DND-41 (cell line): ENCODE measurements at regions not wholly inside any gene's neighbourhood (a gene's known extent, or its start where the extent isn't known, plus 50 kb on each side); places are given as distances from the start of the nearest gene placed in this dataset.

ENCODE experiments used
- ATAC-seq: fragments of 200-7000 bp; cut with Tn5 transposase; 3 replicates; pipeline ENCODE4 v1.9.1; 2021; ENCODE audit warnings: low read depth; ENCODE audit not compliant: insufficient read depth
- DNase-seq: peaks from one replicate; pipeline ENCODE4 v3.0.0-alpha.2; 2020
- H2AFZ ChIP-seq: 2 replicates; pipeline ENCODE4 v1.6.0; 2012; ENCODE audit warnings: low read depth, low read length
- H3K27ac ChIP-seq: 2 replicates; pipeline ENCODE4 v1.5.1; 2012; ENCODE audit warnings: low read length, inconsistent platforms
- H3K27me3 ChIP-seq: fragments of 200-600 bp; sonication (generic); 2 replicates; pipeline ENCODE4 v1.6.0; 2012; ENCODE audit warnings: low read length, mild to moderate bottlenecking, inconsistent platforms; ENCODE audit not compliant: insufficient read depth, poor library complexity
- H3K36me3 ChIP-seq: 2 replicates; pipeline ENCODE4 v1.5.1; 2012; ENCODE audit warnings: low read length, inconsistent platforms; ENCODE audit not compliant: insufficient read depth
- H3K4me1 ChIP-seq: 2 replicates; pipeline ENCODE4 v1.5.1; 2012; ENCODE audit warnings: mild to moderate bottlenecking, low read length; ENCODE audit not compliant: insufficient read depth
- H3K4me2 ChIP-seq: 2 replicates; pipeline ENCODE4 v1.6.0; 2012; ENCODE audit warnings: mild to moderate bottlenecking, moderate library complexity, low read length, inconsistent platforms; ENCODE audit not compliant: insufficient read depth
- H3K4me3 ChIP-seq, 2 experiments: fragments of 200-600 bp in 1 of 2; shearing (Covaris generic) in 1 of 2; 2 replicates each; pipeline ENCODE4 v1.5.1; 2012 to 2016; ENCODE audit warnings: inconsistent platforms in 2 of 2, low read length in 2 of 2, mild to moderate bottlenecking in 2 of 2, low read depth in 1 of 2, moderate library complexity in 1 of 2
- H3K79me2 ChIP-seq: 2 replicates; pipeline ENCODE4 v1.6.0; 2012; ENCODE audit warnings: low read length, inconsistent platforms; ENCODE audit not compliant: insufficient read depth
- H3K9ac ChIP-seq: 2 replicates; pipeline ENCODE4 v1.6.0; 2012; ENCODE audit warnings: low read depth, mild to moderate bottlenecking, inconsistent platforms, low read length, moderate library complexity
- H3K9me3 ChIP-seq: 2 replicates; pipeline ENCODE4 v1.5.1; 2012; ENCODE audit warnings: low read length, moderate library complexity, mild to moderate bottlenecking, inconsistent platforms; ENCODE audit not compliant: insufficient read depth, severe bottlenecking
- H4K20me1 ChIP-seq: 2 replicates; pipeline ENCODE4 v1.6.0; 2012; ENCODE audit warnings: low read length; ENCODE audit not compliant: insufficient read depth
- EZH2 ChIP-seq: IDR thresholded peaks from 3 replicates; pipeline ENCODE4 v1.6.1; 2012; ENCODE audit warnings: borderline replicate concordance, low read depth, mild to moderate bottlenecking, moderate library complexity, low read length, inconsistent platforms; ENCODE audit not compliant: severe bottlenecking
- TF ChIP-seq, protein P1 (sequence below): IDR thresholded peaks from 2 replicates; pipeline ENCODE4 v1.5.1; 2012; ENCODE audit warnings: borderline replicate concordance, low read length, moderate library complexity, mild to moderate bottlenecking; ENCODE audit not compliant: poor library complexity, severe bottlenecking; ENCODE audit errors: extremely low read depth

DNA sequence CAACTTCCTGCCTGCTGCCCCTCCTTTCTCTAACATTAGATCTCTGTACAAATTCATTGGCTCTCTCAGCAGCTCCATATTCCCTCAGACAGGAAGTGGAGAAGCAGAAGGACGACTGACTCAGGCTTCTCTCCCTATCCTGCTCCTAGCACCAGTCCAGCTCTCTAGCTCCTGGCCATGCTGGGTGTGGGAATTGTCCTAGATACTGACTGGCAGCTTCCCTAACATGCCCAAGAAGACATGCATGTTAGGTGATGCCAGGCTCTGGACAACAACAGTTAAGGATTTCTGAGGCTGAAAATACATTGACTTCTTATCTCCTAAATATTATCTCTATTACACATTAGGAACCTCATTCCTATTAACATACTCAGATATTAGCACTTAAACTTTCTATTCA lies 292.9 kb downstream of the IKZF2 start:
- Histone ChIP-seq H2AFZ (no peak overlapping the region), H3K27ac (no peak overlapping the region), H3K9ac (no peak overlapping the region), H3K36me3 (peaks cover 2% of the 10 kb centered on the region; the same call in 1 of the 2 replicates), H3K4me2 (no peak overlapping the region), H3K4me3 (no peak overlapping the region), H3K27me3 (no peaks in the 10 kb centered on the region), H4K20me1 (no peaks in the 10 kb centered on the region), H3K9me3 (peaks cover 17% of the 10 kb centered on the region), H3K4me1 (no peaks in the 10 kb centered on the region), H3K79me2 (no peaks in the 10 kb centered on the region)
- ATAC-seq (0 out of 3 replicates have a peak, but pooled peaks have one; percentile 39), DNase-seq (no peak)
- TF ChIP-seq, protein P1, sequence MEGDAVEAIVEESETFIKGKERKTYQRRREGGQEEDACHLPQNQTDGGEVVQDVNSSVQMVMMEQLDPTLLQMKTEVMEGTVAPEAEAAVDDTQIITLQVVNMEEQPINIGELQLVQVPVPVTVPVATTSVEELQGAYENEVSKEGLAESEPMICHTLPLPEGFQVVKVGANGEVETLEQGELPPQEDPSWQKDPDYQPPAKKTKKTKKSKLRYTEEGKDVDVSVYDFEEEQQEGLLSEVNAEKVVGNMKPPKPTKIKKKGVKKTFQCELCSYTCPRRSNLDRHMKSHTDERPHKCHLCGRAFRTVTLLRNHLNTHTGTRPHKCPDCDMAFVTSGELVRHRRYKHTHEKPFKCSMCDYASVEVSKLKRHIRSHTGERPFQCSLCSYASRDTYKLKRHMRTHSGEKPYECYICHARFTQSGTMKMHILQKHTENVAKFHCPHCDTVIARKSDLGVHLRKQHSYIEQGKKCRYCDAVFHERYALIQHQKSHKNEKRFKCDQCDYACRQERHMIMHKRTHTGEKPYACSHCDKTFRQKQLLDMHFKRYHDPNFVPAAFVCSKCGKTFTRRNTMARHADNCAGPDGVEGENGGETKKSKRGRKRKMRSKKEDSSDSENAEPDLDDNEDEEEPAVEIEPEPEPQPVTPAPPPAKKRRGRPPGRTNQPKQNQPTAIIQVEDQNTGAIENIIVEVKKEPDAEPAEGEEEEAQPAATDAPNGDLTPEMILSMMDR, result no peak
- no peak for TF ChIP-seq EZH2

DNA sequence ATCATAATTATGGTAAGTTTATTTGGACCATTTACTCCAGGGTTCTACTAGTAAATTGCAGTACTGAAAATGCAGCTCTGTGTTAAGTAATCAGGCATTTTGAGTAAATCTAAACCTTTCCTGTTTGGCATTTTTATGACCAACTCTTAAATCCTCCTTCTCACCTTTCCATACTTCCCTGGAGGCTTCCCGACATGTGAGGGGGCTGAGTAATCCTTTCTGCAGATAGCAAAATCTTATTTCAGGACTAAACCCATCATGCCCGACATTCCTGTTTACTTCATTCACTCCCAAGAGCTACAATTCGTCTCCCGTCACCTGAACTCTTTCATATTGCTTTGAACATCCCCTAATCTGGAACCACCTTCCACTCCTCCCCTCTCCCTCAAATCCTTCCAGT lies 296.6 kb downstream of the IKZF2 start:
- no peak overlapping the region for H2AFZ ChIP-seq
- no peak overlapping the region for H3K4me2 ChIP-seq
- no peak overlapping the region for H3K4me3 ChIP-seq
- TF ChIP-seq, protein P1, result no peak
- no peak for TF ChIP-seq EZH2
- DNase-seq, result no peak
- no peaks in the 10 kb centered on the region for H3K4me1 ChIP-seq
- no peaks in the 10 kb centered on the region for H3K27me3 ChIP-seq
- no peaks in the 10 kb centered on the region for H3K9me3 ChIP-seq
- H4K20me1 ChIP-seq, result no peaks in the 10 kb centered on the region
- H3K36me3 ChIP-seq, result no peaks in the 10 kb centered on the region
- H3K9ac ChIP-seq, result no peak overlapping the region
- H3K79me2 ChIP-seq, result no peaks in the 10 kb centered on the region
- ATAC-seq, result no peak
- no peak overlapping the region for H3K27ac ChIP-seq

DNA sequence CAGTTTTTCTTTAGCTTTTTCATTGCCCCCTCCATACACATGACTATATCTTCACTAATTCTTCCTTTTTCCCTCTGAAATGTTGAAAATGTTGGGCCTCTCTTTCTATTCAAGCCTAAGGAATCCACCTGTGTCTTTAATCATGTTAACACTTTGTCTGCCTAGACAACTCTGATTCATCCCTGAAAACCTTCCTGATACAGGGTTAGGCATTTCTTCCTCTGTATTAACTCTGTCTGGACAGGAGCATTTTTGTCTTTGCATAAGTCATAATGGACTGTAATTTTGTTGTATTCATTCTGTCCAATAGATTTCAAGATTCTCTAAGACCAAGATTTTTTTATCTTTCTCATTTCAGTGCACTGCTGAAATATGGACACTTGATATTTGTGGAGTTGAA lies 297.3 kb downstream of the IKZF2 start:
- Histone ChIP-seq H2AFZ (no peak overlapping the region), H3K4me1 (no peaks in the 10 kb centered on the region), H3K36me3 (no peaks in the 10 kb centered on the region), H3K79me2 (no peaks in the 10 kb centered on the region), H3K9ac (no peak overlapping the region), H3K4me3 (no peak overlapping the region), H3K9me3 (no peaks in the 10 kb centered on the region), H3K4me2 (no peak overlapping the region), H4K20me1 (no peaks in the 10 kb centered on the region), H3K27me3 (no peaks in the 10 kb centered on the region), H3K27ac (no peak overlapping the region)
- ATAC-seq, result no peak
- no peak for DNase-seq
- no peak for TF ChIP-seq EZH2
- TF ChIP-seq, protein P1, result no peak

DNA sequence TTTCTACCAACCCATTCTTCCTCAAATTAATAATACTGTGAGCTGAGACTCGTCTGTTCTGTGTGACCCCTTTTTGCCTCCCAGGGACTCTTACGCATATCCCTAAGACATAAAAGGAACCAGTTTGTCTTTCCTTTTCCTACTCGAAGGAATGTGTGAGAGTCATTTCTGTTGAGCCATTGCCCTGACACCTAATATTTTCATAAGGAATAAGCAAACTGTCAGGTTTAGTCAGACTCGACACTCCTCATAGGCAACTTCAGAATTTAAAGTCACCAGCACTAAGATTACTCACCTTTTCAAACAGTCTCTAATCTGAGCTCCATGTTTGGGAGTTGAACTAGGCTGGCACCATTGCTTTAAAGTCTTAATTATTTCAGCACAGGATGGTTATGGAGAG lies 305.5 kb downstream of the IKZF2 start:
- H2AFZ ChIP-seq, result no peak overlapping the region
- H3K36me3 ChIP-seq, result no peaks in the 10 kb centered on the region
- no peak overlapping the region for H3K4me3 ChIP-seq
- DNase-seq, result no peak
- ATAC-seq, result no peak
- no peaks in the 10 kb centered on the region for H3K79me2 ChIP-seq
- H3K27me3 ChIP-seq, result no peaks in the 10 kb centered on the region
- no peaks in the 10 kb centered on the region for H4K20me1 ChIP-seq
- H3K4me1 ChIP-seq, result peaks cover 26% of the 10 kb centered on the region
- no peak overlapping the region for H3K9ac ChIP-seq
- no peaks in the 10 kb centered on the region for H3K9me3 ChIP-seq
- no peak overlapping the region for H3K4me2 ChIP-seq
- H3K27ac ChIP-seq, result no peak overlapping the region
- TF ChIP-seq, protein P1, result no peak
- no peak for TF ChIP-seq EZH2
